HG02870 (cell line): ENCODE measurements at regions not wholly inside any gene's neighbourhood (a gene's known extent, or its start where the extent isn't known, plus 50 kb on each side); places are given as distances from the start of the nearest gene placed in this dataset.

ENCODE experiments used
- ATAC-seq: cut with Tn5 transposase; IDR thresholded peaks from one replicate; pipeline ENCODE4 v1.9.1; 2021; ENCODE audit warnings: mild to moderate bottlenecking, moderate library complexity; ENCODE audit not compliant: unreplicated experiment

GRCh38 chr11:32316232-32316631, 119.1 kb downstream of the WT1 start:
- ATAC-seq: no peak

DNA sequence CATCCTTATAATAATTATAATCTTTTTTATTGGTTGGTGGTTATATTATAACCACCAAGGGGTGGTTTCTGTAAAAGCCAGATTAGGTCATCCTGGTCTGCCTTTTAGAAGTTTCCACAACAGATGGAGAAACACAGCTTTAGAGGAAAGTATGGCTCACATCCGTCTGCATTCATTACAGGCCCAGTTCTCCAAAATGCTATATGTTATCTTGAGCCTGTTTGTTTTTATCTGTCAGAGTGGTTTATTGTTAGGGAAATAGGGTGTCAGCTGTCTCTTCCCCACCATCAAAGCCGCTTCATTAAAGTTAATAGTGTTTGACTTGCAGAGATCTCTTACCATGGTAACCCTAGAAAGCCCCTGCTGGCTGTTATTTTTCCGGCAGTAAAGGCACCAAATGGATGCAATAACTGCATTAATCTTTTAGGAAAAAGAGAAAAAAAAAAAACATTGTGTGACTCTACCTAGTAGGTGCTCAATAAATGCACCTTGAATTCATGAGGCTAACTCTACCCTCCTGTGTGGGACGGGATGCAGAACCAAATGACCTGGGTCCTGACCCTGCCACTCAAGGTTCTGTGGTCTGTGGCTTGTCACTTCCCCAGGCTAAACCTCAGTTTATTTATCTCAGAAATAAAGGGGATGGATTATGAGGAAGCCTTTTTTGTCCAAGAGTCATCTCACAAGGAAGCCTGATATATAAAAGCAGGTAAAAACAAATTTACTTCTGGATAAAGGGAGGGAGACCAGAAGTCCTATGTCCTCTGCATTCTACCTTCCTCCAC, 118.3 kb downstream of the WT1 start:
- ATAC-seq: no peak

GRCh38 chr11:32317643-32318042, 117.7 kb downstream of the WT1 start:
- no peak for ATAC-seq

- no peak for ATAC-seq
Measured at GRCh38 chr11:32318071-32319055, 117.0 kb downstream of the WT1 start.

GRCh38 chr11:32323814-32324130, 111.6 kb downstream of the WT1 start:
- no peak for ATAC-seq

DNA sequence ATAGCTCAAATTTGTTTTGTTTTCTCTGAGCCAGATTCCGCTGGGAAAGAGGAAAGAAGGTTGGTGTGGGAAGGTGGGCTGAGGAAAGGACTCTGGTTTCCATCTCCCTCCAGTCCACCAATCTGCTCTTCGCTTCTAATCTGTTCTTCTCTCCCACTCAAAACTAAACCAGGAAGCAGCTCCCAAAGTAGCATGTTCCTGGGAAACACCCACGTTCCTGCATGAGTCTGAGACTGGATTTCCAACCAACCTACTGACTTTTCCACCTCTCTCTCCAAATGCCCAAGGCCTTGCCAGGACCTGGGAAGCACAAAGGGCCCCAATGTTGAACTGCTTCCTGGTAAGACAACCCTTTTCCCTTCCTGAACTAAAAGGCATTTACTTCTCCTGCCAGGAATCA, 110.2 kb downstream of the WT1 start:
- no peak for ATAC-seq

DNA sequence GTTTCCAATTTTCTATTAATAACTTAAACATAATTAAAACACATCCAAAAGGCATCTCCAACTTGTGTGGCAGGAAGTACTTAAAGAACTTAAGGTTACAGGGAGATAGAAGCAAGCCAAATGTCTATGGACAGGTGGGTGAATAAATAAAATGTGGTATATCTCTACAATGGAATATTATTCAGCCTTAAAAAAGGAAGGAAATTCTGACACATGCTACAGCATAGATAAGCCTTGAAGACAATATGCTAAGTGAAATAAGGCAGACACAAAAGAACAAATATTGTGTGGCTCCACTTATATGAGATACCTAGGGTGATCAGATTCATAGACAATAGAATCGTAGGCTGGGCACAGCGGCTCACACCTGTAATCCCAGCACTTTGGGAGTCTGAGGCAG, 109.6 kb downstream of the WT1 start:
- no peak for ATAC-seq

DNA sequence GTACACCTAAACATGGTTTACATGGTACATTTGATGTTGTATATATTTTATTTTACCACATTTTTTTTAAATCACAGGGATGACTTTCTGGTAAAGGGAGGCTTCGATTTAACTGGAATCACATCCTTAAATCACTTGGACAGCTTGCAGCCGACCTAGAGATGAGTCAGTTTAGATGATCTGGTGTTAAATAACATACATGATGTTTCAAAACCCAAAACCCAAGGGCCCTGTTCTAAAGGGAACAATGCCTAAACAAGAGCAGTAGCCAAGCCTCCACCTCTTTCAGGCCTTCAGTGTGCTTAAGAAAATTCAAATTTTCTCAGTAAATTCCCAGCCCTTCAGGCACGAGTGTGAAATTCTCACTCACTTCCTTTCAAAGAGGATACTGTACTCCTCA, 108.8 kb downstream of the WT1 start:
- ATAC-seq: no peak

- no peak for ATAC-seq
Measured at GRCh38 chr11:32328392-32328791, 106.9 kb downstream of the WT1 start.

DNA sequence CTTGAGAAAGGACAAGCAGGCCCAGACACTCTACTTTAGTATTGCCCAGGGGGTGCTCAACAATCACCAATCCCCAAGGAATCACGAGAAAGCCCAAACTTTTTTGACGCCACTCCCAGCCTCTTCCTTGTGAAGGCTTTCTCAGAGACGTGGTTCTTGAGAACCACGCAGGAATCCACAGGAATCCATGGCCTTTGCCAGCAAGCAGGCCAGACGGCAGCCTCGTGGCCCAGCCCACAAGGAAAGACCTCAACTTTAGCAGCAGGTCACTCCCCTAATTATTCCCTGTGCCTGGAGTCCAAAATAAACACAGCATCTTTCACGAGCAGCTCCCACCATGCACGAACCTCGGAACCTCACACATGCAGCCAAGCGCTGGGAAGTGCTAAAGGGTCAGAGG, 104.2 kb downstream of the WT1 start:
- no peak for ATAC-seq

- no peak for ATAC-seq
Measured at GRCh38 chr11:32331792-32332191, 103.5 kb downstream of the WT1 start.

DNA sequence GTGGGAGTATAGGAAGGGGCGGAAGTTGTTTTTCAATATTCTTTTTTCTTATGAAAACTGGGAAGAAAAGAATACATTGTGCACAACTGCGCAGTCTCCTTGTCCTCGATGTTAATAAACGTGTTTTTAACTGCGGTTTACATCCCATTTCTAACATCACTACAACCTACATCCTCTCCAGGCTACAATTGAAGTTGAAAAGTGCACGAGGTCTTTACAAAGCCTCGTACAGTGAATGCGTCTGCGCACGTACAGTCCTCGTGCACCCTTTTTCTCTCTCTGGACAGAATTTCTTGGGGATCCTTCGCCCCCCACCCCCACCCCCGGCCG, 102.4 kb downstream of the WT1 start:
- ATAC-seq: no peak

DNA sequence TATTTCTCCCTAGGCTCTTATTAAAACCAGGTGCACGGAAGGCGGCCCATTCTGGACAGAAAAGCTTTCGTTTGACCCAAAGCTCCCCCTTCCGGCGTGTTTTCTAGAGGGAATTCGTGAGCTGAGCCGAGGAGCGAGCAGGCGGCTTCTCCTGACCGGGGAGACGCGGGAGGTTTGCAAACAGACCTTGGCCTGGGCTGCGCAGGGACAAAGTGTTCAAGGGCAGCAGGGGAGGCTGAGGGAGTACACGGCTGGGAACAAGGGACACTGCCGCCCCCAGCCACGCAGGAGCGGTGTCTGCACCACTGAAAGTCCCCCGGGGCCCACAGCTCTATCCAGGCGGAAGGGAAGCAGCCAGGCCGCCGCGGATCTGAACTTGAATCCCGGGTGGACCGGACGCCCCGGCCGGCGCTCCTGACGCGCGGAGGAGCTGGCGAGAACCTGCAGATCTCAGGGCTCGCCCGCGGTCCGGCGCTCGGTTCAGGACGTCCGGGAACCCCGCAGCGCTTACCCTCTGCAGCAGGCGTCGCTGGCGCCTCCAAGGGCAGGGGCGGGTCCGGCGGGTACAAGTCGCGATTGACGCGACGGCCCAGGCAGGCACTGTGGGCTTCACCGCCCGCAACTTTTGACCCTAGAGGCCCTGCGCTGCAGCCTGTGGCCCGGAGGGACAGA, 101.9 kb downstream of the WT1 start:
- ATAC-seq: no peak

- no peak for ATAC-seq
Measured at GRCh38 chr11:32334822-32335221, 100.5 kb downstream of the WT1 start.
